OCI-LY1 (cell line): ENCODE measurements at regions not wholly inside any gene's neighbourhood (a gene's known extent, or its start where the extent isn't known, plus 50 kb on each side); places are given as distances from the start of the nearest gene placed in this dataset.

Experiments
- H2AFZ ChIP-seq: fragments of 200-600 bp; sonication (generic), shearing (Covaris generic); 2 replicates; pipeline ENCODE4 v1.6.0; 2014; ENCODE audit warnings: antibody characterized with exemption, mild to moderate bottlenecking, low read length
- H3F3A ChIP-seq: fragments of 200-600 bp; sonication (generic), shearing (Covaris generic); 2 replicates; pipeline ENCODE4 v1.6.0; 2014; ENCODE audit warnings: mild to moderate bottlenecking, antibody characterized with exemption, low read length, moderate library complexity; ENCODE audit not compliant: insufficient read depth
- H3K27ac ChIP-seq: fragments of 200-600 bp; sonication (generic); 2 replicates; pipeline ENCODE4 v1.5.1; 2014; ENCODE audit warnings: low read length, mixed run types, mild to moderate bottlenecking, low read depth; ENCODE audit not compliant: poor library complexity, severe bottlenecking
- H3K27me3 ChIP-seq: fragments of 200-600 bp; sonication (generic); 2 replicates; pipeline ENCODE4 v1.6.0; 2014; ENCODE audit warnings: antibody characterized with exemption, mild to moderate bottlenecking, low read length, moderate library complexity; ENCODE audit not compliant: insufficient read depth
- H3K36me3 ChIP-seq: fragments of 200-600 bp; sonication (generic); 2 replicates; pipeline ENCODE4 v1.6.1; 2014; ENCODE audit warnings: mild to moderate bottlenecking, antibody characterized with exemption, low read length, moderate library complexity, mixed read lengths; ENCODE audit not compliant: insufficient read depth
- H3K4me1 ChIP-seq: fragments of 200-600 bp; sonication (generic); 2 replicates; pipeline ENCODE4 v1.5.1; 2014; ENCODE audit warnings: mild to moderate bottlenecking, low read length, moderate library complexity; ENCODE audit not compliant: insufficient read depth, severe bottlenecking
- H3K4me2 ChIP-seq: fragments of 200-600 bp; sonication (generic), shearing (Covaris generic); 2 replicates; pipeline ENCODE4 v1.6.1; 2014; ENCODE audit warnings: low read length
- H3K4me3 ChIP-seq: fragments of 200-600 bp; sonication (generic); 2 replicates; pipeline ENCODE4 v1.5.1; 2014; ENCODE audit warnings: low read length, low read depth, mild to moderate bottlenecking, mixed read lengths; ENCODE audit not compliant: poor library complexity, severe bottlenecking
- H3K79me2 ChIP-seq: fragments of 200-600 bp; shearing (Covaris generic); 2 replicates; pipeline ENCODE4 v1.6.1; 2016; ENCODE audit warnings: mixed run types, low read length, mixed read lengths; ENCODE audit not compliant: insufficient read depth
- H3K9ac ChIP-seq: fragments of 200-600 bp; sonication (generic), shearing (Covaris generic); 2 replicates; pipeline ENCODE4 v1.6.1; 2014; ENCODE audit warnings: mild to moderate bottlenecking, low read length, mixed read lengths
- H3K9me2 ChIP-seq: fragments of 200-600 bp; sonication (generic), shearing (Covaris generic); 2 replicates; pipeline ENCODE4 v1.6.1; 2014; ENCODE audit warnings: low read depth, mild to moderate bottlenecking, low read length, mixed read lengths
- H3K9me3 ChIP-seq: fragments of 200-600 bp; shearing (Covaris generic); 2 replicates; pipeline ENCODE4 v1.6.1; 2014; ENCODE audit warnings: low read length, mixed read lengths
- H4K20me1 ChIP-seq: fragments of 200-600 bp; sonication (generic), shearing (Covaris generic); 2 replicates; pipeline ENCODE4 v1.6.0; 2016; ENCODE audit warnings: mild to moderate bottlenecking, low read length; ENCODE audit not compliant: insufficient read depth
- EZH2 ChIP-seq: fragments of 200-600 bp; sonication (generic), shearing (Covaris generic); IDR thresholded peaks from 2 replicates; pipeline ENCODE4 v1.8.0; 2017; ENCODE audit warnings: borderline replicate concordance, mixed run types, mild to moderate bottlenecking, antibody characterized with exemption, low read length, moderate library complexity, mixed read lengths
- TF ChIP-seq, protein P1 (sequence below): fragments of 200-600 bp; sonication (generic), shearing (Covaris generic); IDR thresholded peaks from 2 replicates; pipeline ENCODE4 v1.5.1; 2017; ENCODE audit warnings: mild to moderate bottlenecking, antibody characterized with exemption, low read length, moderate library complexity, mixed read lengths

DNA sequence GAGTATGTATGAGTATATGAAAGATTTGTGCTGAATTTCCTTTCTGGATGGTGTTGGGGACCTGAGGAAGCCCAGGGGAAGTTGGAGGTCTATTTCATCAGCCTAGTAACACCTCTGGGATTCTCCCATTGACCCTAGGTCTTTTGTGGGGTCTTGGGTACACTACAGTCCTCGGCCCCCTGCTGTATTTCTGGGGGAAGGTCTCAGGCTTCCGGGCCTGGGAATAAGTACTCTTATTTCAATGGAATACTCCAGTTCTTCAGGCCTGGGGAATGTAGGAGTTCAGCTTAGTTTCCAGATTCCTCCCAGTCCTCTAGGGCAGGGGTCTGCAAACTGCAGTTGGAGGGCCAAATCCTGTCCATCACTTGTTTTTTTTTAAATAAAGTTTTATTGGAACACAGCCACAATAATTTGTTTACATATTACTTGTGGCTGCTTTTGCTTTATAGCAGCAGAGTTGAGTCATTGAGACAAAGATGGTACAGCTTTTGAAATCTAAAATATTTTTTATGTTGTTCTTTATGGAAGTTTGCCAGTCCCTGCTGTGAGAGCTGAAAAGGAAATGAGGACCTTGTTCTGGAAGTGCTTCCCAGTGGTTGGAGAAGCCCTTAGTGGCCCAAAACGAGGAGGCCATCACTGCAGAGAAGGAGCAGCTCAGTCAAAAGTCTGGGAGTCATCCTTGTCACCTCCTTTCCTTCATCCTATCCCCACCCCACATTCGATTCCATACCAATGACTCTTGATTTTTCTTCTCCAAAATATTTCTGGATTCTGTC lies 142.5 kb upstream of the HS3ST2 start:
- Histone ChIP-seq H3K9me3 (no peaks in the 10 kb centered on the region), H4K20me1 (no peaks in the 10 kb centered on the region), H3K4me3 (no peak overlapping the region), H3K4me2 (no peak overlapping the region), H3K9ac (no peak overlapping the region), H2AFZ (no peak overlapping the region), H3K27ac (no peak overlapping the region), H3K9me2 (no peaks in the 10 kb centered on the region), H3K4me1 (peaks cover 9% of the 10 kb centered on the region), H3K36me3 (no peaks in the 10 kb centered on the region), H3F3A (no peaks in the 10 kb centered on the region), H3K27me3 (0 out of 2 replicates have a peak, but pooled peaks cover 4% of the 10 kb centered on the region), H3K79me2 (no peaks in the 10 kb centered on the region)
- TF ChIP-seq, protein P1, sequence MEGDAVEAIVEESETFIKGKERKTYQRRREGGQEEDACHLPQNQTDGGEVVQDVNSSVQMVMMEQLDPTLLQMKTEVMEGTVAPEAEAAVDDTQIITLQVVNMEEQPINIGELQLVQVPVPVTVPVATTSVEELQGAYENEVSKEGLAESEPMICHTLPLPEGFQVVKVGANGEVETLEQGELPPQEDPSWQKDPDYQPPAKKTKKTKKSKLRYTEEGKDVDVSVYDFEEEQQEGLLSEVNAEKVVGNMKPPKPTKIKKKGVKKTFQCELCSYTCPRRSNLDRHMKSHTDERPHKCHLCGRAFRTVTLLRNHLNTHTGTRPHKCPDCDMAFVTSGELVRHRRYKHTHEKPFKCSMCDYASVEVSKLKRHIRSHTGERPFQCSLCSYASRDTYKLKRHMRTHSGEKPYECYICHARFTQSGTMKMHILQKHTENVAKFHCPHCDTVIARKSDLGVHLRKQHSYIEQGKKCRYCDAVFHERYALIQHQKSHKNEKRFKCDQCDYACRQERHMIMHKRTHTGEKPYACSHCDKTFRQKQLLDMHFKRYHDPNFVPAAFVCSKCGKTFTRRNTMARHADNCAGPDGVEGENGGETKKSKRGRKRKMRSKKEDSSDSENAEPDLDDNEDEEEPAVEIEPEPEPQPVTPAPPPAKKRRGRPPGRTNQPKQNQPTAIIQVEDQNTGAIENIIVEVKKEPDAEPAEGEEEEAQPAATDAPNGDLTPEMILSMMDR: no peak
- no peak for TF ChIP-seq EZH2

DNA sequence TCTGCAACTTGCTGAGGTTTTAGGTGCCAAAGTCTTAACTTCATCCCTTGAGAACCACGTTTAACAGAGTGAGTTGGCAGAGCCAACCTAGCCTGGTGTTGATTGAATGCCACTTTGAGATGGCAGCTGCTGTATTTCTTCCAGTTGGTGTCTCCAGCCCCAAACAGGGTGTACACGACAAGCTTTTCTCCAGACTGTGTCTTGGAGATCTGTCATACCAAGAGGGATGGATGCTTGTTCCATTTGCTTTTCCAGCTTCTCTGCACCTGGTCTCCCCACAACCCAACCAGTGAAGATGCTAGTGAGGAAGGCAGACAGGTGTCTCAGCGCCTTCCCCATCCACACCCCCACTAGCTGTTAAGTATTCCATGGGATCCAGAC lies 141.1 kb upstream of the HS3ST2 start:
- H3K9me3 ChIP-seq: no peaks in the 10 kb centered on the region
- no peak overlapping the region for H3K4me2 ChIP-seq
- TF ChIP-seq, protein P1: no peak
- no peak for TF ChIP-seq EZH2
- H2AFZ ChIP-seq: no peak overlapping the region
- no peak overlapping the region for H3K4me3 ChIP-seq
- H3K9me2 ChIP-seq: no peaks in the 10 kb centered on the region
- H3F3A ChIP-seq: no peaks in the 10 kb centered on the region
- no peak overlapping the region for H3K9ac ChIP-seq
- peaks cover 9% of the 10 kb centered on the region for H3K4me1 ChIP-seq
- no peaks in the 10 kb centered on the region for H4K20me1 ChIP-seq
- H3K27me3 ChIP-seq: peaks cover 4% of the 10 kb centered on the region; the same call in 1 of the 2 replicates
- no peaks in the 10 kb centered on the region for H3K36me3 ChIP-seq
- no peaks in the 10 kb centered on the region for H3K79me2 ChIP-seq
- no peak overlapping the region for H3K27ac ChIP-seq

DNA sequence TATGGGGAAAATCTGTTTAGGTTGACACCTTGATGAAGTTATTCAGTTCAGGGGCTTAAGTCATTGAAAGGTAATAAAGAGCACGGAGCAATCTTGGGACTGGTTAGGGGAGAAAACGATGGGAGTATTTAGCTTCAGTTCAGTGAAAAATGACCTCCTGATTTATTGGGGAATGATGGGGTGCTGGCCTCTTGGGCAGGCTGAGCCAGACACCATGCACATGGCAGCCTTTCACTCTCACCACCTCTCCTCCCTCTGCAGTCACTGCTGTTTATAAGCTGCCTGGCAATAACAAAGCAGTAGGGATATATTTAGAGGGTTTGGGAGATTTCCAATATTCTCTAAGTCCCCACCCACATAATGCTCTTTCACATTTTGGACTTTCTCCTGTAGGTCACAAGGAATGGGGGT lies 140.5 kb upstream of the HS3ST2 start:
- H3K9me2 ChIP-seq: no peaks in the 10 kb centered on the region
- no peaks in the 10 kb centered on the region for H4K20me1 ChIP-seq
- H3K27ac ChIP-seq: no peak overlapping the region
- H3F3A ChIP-seq: no peaks in the 10 kb centered on the region
- no peaks in the 10 kb centered on the region for H3K79me2 ChIP-seq
- peaks cover 4% of the 10 kb centered on the region; the same call in 1 of the 2 replicates for H3K27me3 ChIP-seq
- no peak overlapping the region for H3K4me3 ChIP-seq
- H3K36me3 ChIP-seq: no peaks in the 10 kb centered on the region
- TF ChIP-seq EZH2: no peak
- TF ChIP-seq, protein P1: no peak
- H3K4me1 ChIP-seq: peaks cover 9% of the 10 kb centered on the region
- no peaks in the 10 kb centered on the region for H3K9me3 ChIP-seq
- no peak overlapping the region for H3K4me2 ChIP-seq
- H2AFZ ChIP-seq: no peak overlapping the region
- H3K9ac ChIP-seq: no peak overlapping the region
